HUES48 (cell line): ENCODE measurements at regions not wholly inside any gene's neighbourhood (a gene's known extent, or its start where the extent isn't known, plus 50 kb on each side); places are given as distances from the start of the nearest gene placed in this dataset.

Experiments
- H3K27ac ChIP-seq: one replicate; pipeline ENCODE4 v1.7.0; 2013; ENCODE audit warnings: low read depth, low read length, inconsistent platforms
- H3K27me3 ChIP-seq: 2 replicates; pipeline ENCODE4 v1.6.1; 2013; ENCODE audit warnings: mild to moderate bottlenecking, low read length; ENCODE audit not compliant: control insufficient read depth, insufficient read depth
- H3K36me3 ChIP-seq: 2 replicates; pipeline ENCODE4 v1.6.1; 2013; ENCODE audit warnings: low read length; ENCODE audit not compliant: control insufficient read depth, insufficient read depth
- H3K4me1 ChIP-seq: 2 replicates; pipeline ENCODE4 v1.6.1; 2013; ENCODE audit warnings: mild to moderate bottlenecking, low read length; ENCODE audit not compliant: control insufficient read depth, insufficient read depth
- H3K4me3 ChIP-seq: 2 replicates; pipeline ENCODE4 v1.5.1; 2013; ENCODE audit warnings: mild to moderate bottlenecking, low read depth, low read length
- H3K9ac ChIP-seq: 2 replicates; pipeline ENCODE4 v1.6.1; 2013; ENCODE audit warnings: mild to moderate bottlenecking, low read depth, low read length, moderate library complexity
- H3K9me3 ChIP-seq: 2 replicates; pipeline ENCODE4 v1.6.1; 2013; ENCODE audit warnings: low read length; ENCODE audit not compliant: control insufficient read depth, insufficient read depth

- Histone ChIP-seq H3K4me3 (no peak overlapping the region), H3K27ac (no peak overlapping the region), H3K9me3 (no peaks in the 10 kb centered on the region), H3K4me1 (no peaks in the 10 kb centered on the region), H3K36me3 (no peaks in the 10 kb centered on the region), H3K9ac (no peak overlapping the region), H3K27me3 (no peaks in the 10 kb centered on the region)
Measured at GRCh38 chr9:82313697-82314096, 325.1 kb downstream of the SPATA31D1 start.

- no peak overlapping the region for H3K4me3 ChIP-seq
- no peaks in the 10 kb centered on the region for H3K4me1 ChIP-seq
- H3K27ac ChIP-seq = no peak overlapping the region
- no peaks in the 10 kb centered on the region for H3K36me3 ChIP-seq
- H3K27me3 ChIP-seq = no peaks in the 10 kb centered on the region
- no peaks in the 10 kb centered on the region for H3K9me3 ChIP-seq
- H3K9ac ChIP-seq = no peak overlapping the region
Measured at GRCh38 chr9:82320566-82320965, 332.0 kb downstream of the SPATA31D1 start.

GRCh38 chr9:82325907-82326306 lies 337.3 kb downstream of the SPATA31D1 start:
- H3K4me1 ChIP-seq = no peaks in the 10 kb centered on the region

GRCh38 chr9:82327641-82328040 lies 339.1 kb downstream of the SPATA31D1 start:
- Histone ChIP-seq H3K4me3 (no peak overlapping the region), H3K9me3 (no peaks in the 10 kb centered on the region), H3K27me3 (no peaks in the 10 kb centered on the region), H3K36me3 (no peaks in the 10 kb centered on the region), H3K4me1 (no peaks in the 10 kb centered on the region), H3K27ac (no peak overlapping the region), H3K9ac (no peak overlapping the region)

More at GRCh38 chr9:82325907-82326306, 337.3 kb downstream of the SPATA31D1 start:
- H3K27ac ChIP-seq = no peak overlapping the region
- H3K9me3 ChIP-seq = no peaks in the 10 kb centered on the region
- H3K9ac ChIP-seq = no peak overlapping the region
- no peak overlapping the region for H3K4me3 ChIP-seq
- no peaks in the 10 kb centered on the region for H3K27me3 ChIP-seq
- no peaks in the 10 kb centered on the region for H3K36me3 ChIP-seq

GRCh38 chr9:82331079-82331478 lies 342.5 kb downstream of the SPATA31D1 start:
- Histone ChIP-seq H3K9ac (no peak overlapping the region), H3K4me3 (no peak overlapping the region), H3K27me3 (no peaks in the 10 kb centered on the region), H3K27ac (no peak overlapping the region), H3K4me1 (no peaks in the 10 kb centered on the region), H3K9me3 (no peaks in the 10 kb centered on the region), H3K36me3 (no peaks in the 10 kb centered on the region)

GRCh38 chr9:82332018-82332773 lies 343.6 kb downstream of the SPATA31D1 start:
- no peak overlapping the region for H3K4me3 ChIP-seq

GRCh38 chr9:82332774-82333152 lies 344.2 kb downstream of the SPATA31D1 start:
- no peaks in the 10 kb centered on the region for H3K27me3 ChIP-seq
- H3K27ac ChIP-seq = no peak overlapping the region
- H3K4me3 ChIP-seq = no peak overlapping the region
- H3K36me3 ChIP-seq = no peaks in the 10 kb centered on the region
- H3K4me1 ChIP-seq = no peaks in the 10 kb centered on the region
- no peaks in the 10 kb centered on the region for H3K9me3 ChIP-seq
- no peak overlapping the region for H3K9ac ChIP-seq

More at GRCh38 chr9:82332018-82332773, 343.6 kb downstream of the SPATA31D1 start:
- no peaks in the 10 kb centered on the region for H3K9me3 ChIP-seq
- H3K27ac ChIP-seq = no peak overlapping the region
- no peaks in the 10 kb centered on the region for H3K4me1 ChIP-seq
- no peak overlapping the region for H3K9ac ChIP-seq
- no peaks in the 10 kb centered on the region for H3K36me3 ChIP-seq
- H3K27me3 ChIP-seq = no peaks in the 10 kb centered on the region

- no peak overlapping the region for H3K27ac ChIP-seq
- no peak overlapping the region for H3K9ac ChIP-seq
- H3K4me3 ChIP-seq = no peak overlapping the region
- no peaks in the 10 kb centered on the region for H3K36me3 ChIP-seq
- no peaks in the 10 kb centered on the region for H3K9me3 ChIP-seq
- no peaks in the 10 kb centered on the region for H3K4me1 ChIP-seq
- H3K27me3 ChIP-seq = no peaks in the 10 kb centered on the region
Measured at GRCh38 chr9:82333671-82334070, 345.1 kb downstream of the SPATA31D1 start.

GRCh38 chr9:82334286-82334685 lies 345.7 kb downstream of the SPATA31D1 start:
- Histone ChIP-seq H3K27ac (no peak overlapping the region), H3K27me3 (no peaks in the 10 kb centered on the region), H3K9ac (no peak overlapping the region), H3K36me3 (no peaks in the 10 kb centered on the region), H3K4me3 (no peak overlapping the region), H3K9me3 (no peaks in the 10 kb centered on the region), H3K4me1 (no peaks in the 10 kb centered on the region)

- H3K4me3 ChIP-seq = no peak overlapping the region
- no peak overlapping the region for H3K9ac ChIP-seq
- no peaks in the 10 kb centered on the region for H3K4me1 ChIP-seq
- H3K27ac ChIP-seq = no peak overlapping the region
- H3K36me3 ChIP-seq = no peaks in the 10 kb centered on the region
- no peaks in the 10 kb centered on the region for H3K27me3 ChIP-seq
- H3K9me3 ChIP-seq = no peaks in the 10 kb centered on the region
Measured at GRCh38 chr9:82337351-82337750, 348.8 kb downstream of the SPATA31D1 start.

GRCh38 chr9:82342046-82342445 lies 353.5 kb downstream of the SPATA31D1 start:
- Histone ChIP-seq H3K9ac (no peak overlapping the region), H3K4me1 (no peaks in the 10 kb centered on the region), H3K36me3 (no peaks in the 10 kb centered on the region), H3K9me3 (peaks cover 20% of the 10 kb centered on the region), H3K4me3 (no peak overlapping the region), H3K27ac (no peak overlapping the region), H3K27me3 (no peaks in the 10 kb centered on the region)
